GM23338 (cell line): ENCODE measurements at regions not wholly inside any gene's neighbourhood (a gene's known extent, or its start where the extent isn't known, plus 50 kb on each side); places are given as distances from the start of the nearest gene placed in this dataset.

Experiments used
- ATAC-seq: fragments of 200-7000 bp; cut with Tn5 transposase; 3 replicates; pipeline ENCODE4 v1.9.1; 2020
- DNase-seq: peaks from one replicate; pipeline ENCODE4 v3.0.0-alpha.2; 2015; ENCODE audit warnings: low spot score
- H2AFZ ChIP-seq: fragments of 200-600 bp; sonication (generic); 2 replicates; pipeline ENCODE4 v1.8.0; 2016; ENCODE audit warnings: antibody characterized with exemption, mild to moderate bottlenecking, moderate library complexity
- H3F3A ChIP-seq: fragments of 200-600 bp; sonication (generic); replicated peaks from 2 replicates; pipeline ENCODE4 v1.8.0; 2017; ENCODE audit warnings: antibody characterized with exemption, mixed run types, low read depth
- H3K27ac ChIP-seq: fragments of 200-600 bp; sonication (generic); 2 replicates; pipeline ENCODE4 v1.6.1; 2016; ENCODE audit warnings: low read depth
- H3K27me3 ChIP-seq: fragments of 200-600 bp; sonication (generic); 2 replicates; pipeline ENCODE4 v1.8.0; 2016; ENCODE audit warnings: mild to moderate bottlenecking, mixed run types, moderate library complexity; ENCODE audit not compliant: insufficient read depth
- H3K36me3 ChIP-seq: fragments of 200-600 bp; sonication (generic); 2 replicates; pipeline ENCODE4 v1.8.0; 2016; ENCODE audit warnings: mild to moderate bottlenecking; ENCODE audit not compliant: insufficient read depth
- H3K4me1 ChIP-seq: fragments of 200-600 bp; sonication (generic); 2 replicates; pipeline ENCODE4 v1.8.0; 2016; ENCODE audit warnings: mild to moderate bottlenecking, moderate library complexity; ENCODE audit not compliant: insufficient read depth
- H3K4me2 ChIP-seq: fragments of 200-600 bp; sonication (generic); 2 replicates; pipeline ENCODE4 v1.7.1; 2017; ENCODE audit warnings: mixed run types
- H3K4me3 ChIP-seq: fragments of 200-600 bp; sonication (generic); 2 replicates; pipeline ENCODE4 v1.6.1; 2016; ENCODE audit warnings: mixed run types
- H3K79me2 ChIP-seq: fragments of 200-600 bp; sonication (generic); replicated peaks from 2 replicates; pipeline ENCODE4 v1.8.0; 2017; ENCODE audit warnings: mild to moderate bottlenecking; ENCODE audit not compliant: insufficient read depth
- H3K9me2 ChIP-seq: fragments of 200-600 bp; sonication (generic); 2 replicates; pipeline ENCODE4 v1.8.0; 2017; ENCODE audit not compliant: insufficient read depth
- H4K20me1 ChIP-seq: fragments of 200-600 bp; sonication (generic); replicated peaks from 2 replicates; pipeline ENCODE4 v1.8.0; 2017; ENCODE audit warnings: mild to moderate bottlenecking; ENCODE audit not compliant: insufficient read depth
- H3K27ac Mint-ChIP-seq: 2 replicates; pipeline ENCODE4 v1.8.0; 2020; ENCODE audit warnings: inconsistent platforms, mild to moderate bottlenecking, moderate library complexity, mixed read lengths
- H3K27me3 Mint-ChIP-seq: 3 replicates; pipeline ENCODE4 v1.8.0; 2022; ENCODE audit warnings: low read depth, mild to moderate bottlenecking, moderate library complexity, mixed read lengths, inconsistent platforms; ENCODE audit not compliant: insufficient read depth, poor library complexity
- H3K36me3 Mint-ChIP-seq: 3 replicates; pipeline ENCODE4 v1.8.0; 2021; ENCODE audit warnings: low read depth, mild to moderate bottlenecking, inconsistent platforms, moderate library complexity, mixed read lengths
- H3K4me1 Mint-ChIP-seq: 3 replicates; pipeline ENCODE4 v1.8.0; 2020; ENCODE audit warnings: mild to moderate bottlenecking, inconsistent platforms, mixed read lengths
- H3K4me3 Mint-ChIP-seq: 3 replicates; pipeline ENCODE4 v1.8.0; 2021; ENCODE audit warnings: moderate library complexity, mild to moderate bottlenecking, inconsistent platforms, mixed read lengths
- H3K9me3 Mint-ChIP-seq: 3 replicates; pipeline ENCODE4 v1.8.0; 2020; ENCODE audit warnings: moderate library complexity, mild to moderate bottlenecking, inconsistent platforms, mixed read lengths
- CREB1 ChIP-seq: fragments of 250-450 bp; sonication (Bioruptor Pico); IDR thresholded peaks from 2 replicates; pipeline ENCODE4 v1.5.0; 2020; ENCODE audit warnings: low read depth, mild to moderate bottlenecking, moderate library complexity
- EZH2 ChIP-seq: fragments of 200-600 bp; sonication (generic); IDR thresholded peaks from one replicate; pipeline ENCODE4 v1.8.0; 2017; ENCODE audit warnings: antibody characterized with exemption, mild to moderate bottlenecking, low read depth; ENCODE audit not compliant: unreplicated experiment
- EZH2phosphoT487 ChIP-seq: fragments of 200-600 bp; sonication (generic); IDR thresholded peaks from one replicate; pipeline ENCODE4 v1.8.1; 2018; ENCODE audit warnings: antibody characterized with exemption; ENCODE audit not compliant: unreplicated experiment
- JUNB ChIP-seq: IDR thresholded peaks from one replicate; pipeline ENCODE4 v1.6.1; 2016; ENCODE audit warnings: antibody characterized with exemption; ENCODE audit not compliant: unreplicated experiment
- NANOG ChIP-seq: IDR thresholded peaks from 2 replicates; pipeline ENCODE4 v1.6.1; 2016; ENCODE audit warnings: antibody characterized with exemption, borderline replicate concordance
- POLR2AphosphoS5 ChIP-seq: IDR thresholded peaks from 2 replicates; pipeline ENCODE4 v1.6.1; 2016; ENCODE audit warnings: antibody characterized with exemption, low read depth
- STAT1 ChIP-seq: IDR thresholded peaks from one replicate; pipeline ENCODE4 v1.6.1; 2016; ENCODE audit warnings: antibody characterized with exemption; ENCODE audit not compliant: unreplicated experiment
- ZNF114 ChIP-seq: fragments of 250-450 bp; sonication (Bioruptor Pico); IDR thresholded peaks from 2 replicates; pipeline ENCODE4 v1.5.0; 2020; ENCODE audit warnings: mild to moderate bottlenecking, moderate library complexity
- ZNF331 ChIP-seq: fragments of 250-450 bp; sonication (Bioruptor Pico); IDR thresholded peaks from 2 replicates; pipeline ENCODE4 v1.5.0; 2020; ENCODE audit warnings: low read depth, mild to moderate bottlenecking, moderate library complexity
- TF ChIP-seq, protein P1 (sequence below): IDR thresholded peaks from one replicate; pipeline ENCODE4 v1.6.1; 2018; ENCODE audit warnings: antibody characterized with exemption; ENCODE audit not compliant: unreplicated experiment
- TF ChIP-seq, protein P2 (sequence below): fragments of 250-450 bp; sonication (Bioruptor Pico); IDR thresholded peaks from 2 replicates; pipeline ENCODE4 v1.5.0; 2020; ENCODE audit warnings: mild to moderate bottlenecking, moderate library complexity
- TF ChIP-seq, protein P3 (sequence below): IDR thresholded peaks from 2 replicates; pipeline ENCODE4 v1.6.1; 2016; ENCODE audit warnings: antibody characterized with exemption
- TF ChIP-seq, protein P4 (sequence below), 2 experiments: fragments of 200-600 bp in 1 of 2; sonication (generic) in 1 of 2; conservative IDR thresholded peaks; 2 replicates each; pipeline versions ENCODE4 v1.5.1 to v1.6.1; 2016 to 2017; ENCODE audit warnings: antibody characterized with exemption in 2 of 2, low read depth in 2 of 2, mild to moderate bottlenecking in 2 of 2, moderate library complexity in 1 of 2

DNA sequence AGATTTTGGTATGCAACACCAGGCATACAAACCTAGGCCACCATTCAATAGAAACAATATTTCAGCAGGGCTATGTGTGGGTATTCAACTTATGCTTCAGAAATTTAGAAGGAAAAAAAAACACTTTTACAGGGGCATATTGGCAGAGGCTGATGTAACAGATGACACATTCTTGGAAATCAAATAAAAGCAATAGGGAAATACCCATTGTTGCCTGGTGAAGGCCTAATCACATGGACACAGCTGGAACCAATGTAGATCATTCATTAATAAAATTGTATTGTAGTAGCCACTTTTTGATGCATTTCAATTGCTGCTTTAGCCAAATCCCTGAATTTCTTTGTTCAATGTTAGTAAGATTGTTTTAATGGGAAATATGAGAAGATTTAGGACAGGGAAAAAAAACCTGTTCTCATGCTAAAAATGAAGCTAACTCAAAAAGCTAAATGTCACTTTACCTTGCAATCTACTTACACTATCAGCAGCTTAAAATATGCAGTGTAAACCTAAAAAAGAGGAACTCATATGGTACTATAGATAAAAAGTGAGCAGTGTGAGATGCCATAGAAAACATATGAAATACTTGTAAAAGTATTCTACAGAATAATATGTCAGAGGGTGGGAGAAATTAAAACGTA is 289.4 kb downstream of the ZEB2 start:
- Histone ChIP-seq H3K27me3 (no peaks in the 10 kb centered on the region), H3K79me2 (no peaks in the 10 kb centered on the region), H2AFZ (no peak overlapping the region), H3F3A (no peaks in the 10 kb centered on the region), H3K27ac (no peak overlapping the region), H3K36me3 (no peaks in the 10 kb centered on the region), H3K4me1 (peaks cover 42% of the 10 kb centered on the region), H3K9me2 (no peaks in the 10 kb centered on the region), H3K4me3 (no peak overlapping the region), H3K4me2 (no peak overlapping the region), H4K20me1 (no peaks in the 10 kb centered on the region)
- Mint-ChIP-seq H3K4me1 (peaks cover 53% of the 10 kb centered on the region), H3K36me3 (no peaks in the 10 kb centered on the region), H3K9me3 (no peaks in the 10 kb centered on the region), H3K27me3 (no peaks in the 10 kb centered on the region), H3K4me3 (no peak overlapping the region), H3K27ac (peak overlapping the region; percentile 86)
- TF ChIP-seq EZH2phosphoT487 (no peak), CREB1 (no peak), JUNB (no peak), EZH2 (no peak), STAT1 (no peak), NANOG (no peak), ZNF331 (no peak), ZNF114 (CRISPR knock-in tag) (no peak), POLR2AphosphoS5 (no peak)
- TF ChIP-seq, protein P1, sequence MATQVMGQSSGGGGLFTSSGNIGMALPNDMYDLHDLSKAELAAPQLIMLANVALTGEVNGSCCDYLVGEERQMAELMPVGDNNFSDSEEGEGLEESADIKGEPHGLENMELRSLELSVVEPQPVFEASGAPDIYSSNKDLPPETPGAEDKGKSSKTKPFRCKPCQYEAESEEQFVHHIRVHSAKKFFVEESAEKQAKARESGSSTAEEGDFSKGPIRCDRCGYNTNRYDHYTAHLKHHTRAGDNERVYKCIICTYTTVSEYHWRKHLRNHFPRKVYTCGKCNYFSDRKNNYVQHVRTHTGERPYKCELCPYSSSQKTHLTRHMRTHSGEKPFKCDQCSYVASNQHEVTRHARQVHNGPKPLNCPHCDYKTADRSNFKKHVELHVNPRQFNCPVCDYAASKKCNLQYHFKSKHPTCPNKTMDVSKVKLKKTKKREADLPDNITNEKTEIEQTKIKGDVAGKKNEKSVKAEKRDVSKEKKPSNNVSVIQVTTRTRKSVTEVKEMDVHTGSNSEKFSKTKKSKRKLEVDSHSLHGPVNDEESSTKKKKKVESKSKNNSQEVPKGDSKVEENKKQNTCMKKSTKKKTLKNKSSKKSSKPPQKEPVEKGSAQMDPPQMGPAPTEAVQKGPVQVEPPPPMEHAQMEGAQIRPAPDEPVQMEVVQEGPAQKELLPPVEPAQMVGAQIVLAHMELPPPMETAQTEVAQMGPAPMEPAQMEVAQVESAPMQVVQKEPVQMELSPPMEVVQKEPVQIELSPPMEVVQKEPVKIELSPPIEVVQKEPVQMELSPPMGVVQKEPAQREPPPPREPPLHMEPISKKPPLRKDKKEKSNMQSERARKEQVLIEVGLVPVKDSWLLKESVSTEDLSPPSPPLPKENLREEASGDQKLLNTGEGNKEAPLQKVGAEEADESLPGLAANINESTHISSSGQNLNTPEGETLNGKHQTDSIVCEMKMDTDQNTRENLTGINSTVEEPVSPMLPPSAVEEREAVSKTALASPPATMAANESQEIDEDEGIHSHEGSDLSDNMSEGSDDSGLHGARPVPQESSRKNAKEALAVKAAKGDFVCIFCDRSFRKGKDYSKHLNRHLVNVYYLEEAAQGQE = no peak
- TF ChIP-seq, protein P2, sequence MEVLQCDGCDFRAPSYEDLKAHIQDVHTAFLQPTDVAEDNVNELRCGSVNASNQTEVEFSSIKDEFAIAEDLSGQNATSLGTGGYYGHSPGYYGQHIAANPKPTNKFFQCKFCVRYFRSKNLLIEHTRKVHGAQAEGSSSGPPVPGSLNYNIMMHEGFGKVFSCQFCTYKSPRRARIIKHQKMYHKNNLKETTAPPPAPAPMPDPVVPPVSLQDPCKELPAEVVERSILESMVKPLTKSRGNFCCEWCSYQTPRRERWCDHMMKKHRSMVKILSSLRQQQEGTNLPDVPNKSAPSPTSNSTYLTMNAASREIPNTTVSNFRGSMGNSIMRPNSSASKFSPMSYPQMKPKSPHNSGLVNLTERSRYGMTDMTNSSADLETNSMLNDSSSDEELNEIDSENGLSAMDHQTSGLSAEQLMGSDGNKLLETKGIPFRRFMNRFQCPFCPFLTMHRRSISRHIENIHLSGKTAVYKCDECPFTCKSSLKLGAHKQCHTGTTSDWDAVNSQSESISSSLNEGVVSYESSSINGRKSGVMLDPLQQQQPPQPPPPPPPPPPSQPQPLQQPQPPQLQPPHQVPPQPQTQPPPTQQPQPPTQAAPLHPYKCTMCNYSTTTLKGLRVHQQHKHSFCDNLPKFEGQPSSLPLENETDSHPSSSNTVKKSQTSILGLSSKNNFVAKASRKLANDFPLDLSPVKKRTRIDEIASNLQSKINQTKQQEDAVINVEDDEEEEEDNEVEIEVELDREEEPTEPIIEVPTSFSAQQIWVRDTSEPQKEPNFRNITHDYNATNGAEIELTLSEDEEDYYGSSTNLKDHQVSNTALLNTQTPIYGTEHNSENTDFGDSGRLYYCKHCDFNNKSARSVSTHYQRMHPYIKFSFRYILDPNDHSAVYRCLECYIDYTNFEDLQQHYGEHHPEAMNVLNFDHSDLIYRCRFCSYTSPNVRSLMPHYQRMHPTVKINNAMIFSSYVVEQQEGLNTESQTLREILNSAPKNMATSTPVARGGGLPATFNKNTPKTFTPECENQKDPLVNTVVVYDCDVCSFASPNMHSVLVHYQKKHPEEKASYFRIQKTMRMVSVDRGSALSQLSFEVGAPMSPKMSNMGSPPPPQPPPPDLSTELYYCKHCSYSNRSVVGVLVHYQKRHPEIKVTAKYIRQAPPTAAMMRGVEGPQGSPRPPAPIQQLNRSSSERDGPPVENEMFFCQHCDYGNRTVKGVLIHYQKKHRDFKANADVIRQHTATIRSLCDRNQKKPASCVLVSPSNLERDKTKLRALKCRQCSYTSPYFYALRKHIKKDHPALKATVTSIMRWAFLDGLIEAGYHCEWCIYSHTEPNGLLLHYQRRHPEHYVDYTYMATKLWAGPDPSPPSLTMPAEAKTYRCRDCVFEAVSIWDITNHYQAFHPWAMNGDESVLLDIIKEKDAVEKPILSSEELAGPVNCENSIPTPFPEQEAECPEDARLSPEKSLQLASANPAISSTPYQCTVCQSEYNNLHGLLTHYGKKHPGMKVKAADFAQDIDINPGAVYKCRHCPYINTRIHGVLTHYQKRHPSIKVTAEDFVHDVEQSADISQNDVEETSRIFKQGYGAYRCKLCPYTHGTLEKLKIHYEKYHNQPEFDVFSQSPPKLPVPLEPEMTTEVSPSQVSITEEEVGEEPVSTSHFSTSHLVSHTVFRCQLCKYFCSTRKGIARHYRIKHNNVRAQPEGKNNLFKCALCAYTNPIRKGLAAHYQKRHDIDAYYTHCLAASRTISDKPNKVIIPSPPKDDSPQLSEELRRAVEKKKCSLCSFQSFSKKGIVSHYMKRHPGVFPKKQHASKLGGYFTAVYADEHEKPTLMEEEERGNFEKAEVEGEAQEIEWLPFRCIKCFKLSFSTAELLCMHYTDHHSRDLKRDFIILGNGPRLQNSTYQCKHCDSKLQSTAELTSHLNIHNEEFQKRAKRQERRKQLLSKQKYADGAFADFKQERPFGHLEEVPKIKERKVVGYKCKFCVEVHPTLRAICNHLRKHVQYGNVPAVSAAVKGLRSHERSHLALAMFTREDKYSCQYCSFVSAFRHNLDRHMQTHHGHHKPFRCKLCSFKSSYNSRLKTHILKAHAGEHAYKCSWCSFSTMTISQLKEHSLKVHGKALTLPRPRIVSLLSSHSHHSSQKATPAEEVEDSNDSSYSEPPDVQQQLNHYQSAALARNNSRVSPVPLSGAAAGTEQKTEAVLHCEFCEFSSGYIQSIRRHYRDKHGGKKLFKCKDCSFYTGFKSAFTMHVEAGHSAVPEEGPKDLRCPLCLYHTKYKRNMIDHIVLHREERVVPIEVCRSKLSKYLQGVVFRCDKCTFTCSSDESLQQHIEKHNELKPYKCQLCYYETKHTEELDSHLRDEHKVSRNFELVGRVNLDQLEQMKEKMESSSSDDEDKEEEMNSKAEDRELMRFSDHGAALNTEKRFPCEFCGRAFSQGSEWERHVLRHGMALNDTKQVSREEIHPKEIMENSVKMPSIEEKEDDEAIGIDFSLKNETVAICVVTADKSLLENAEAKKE (CRISPR knock-in tag) = no peak
- TF ChIP-seq, protein P3, sequence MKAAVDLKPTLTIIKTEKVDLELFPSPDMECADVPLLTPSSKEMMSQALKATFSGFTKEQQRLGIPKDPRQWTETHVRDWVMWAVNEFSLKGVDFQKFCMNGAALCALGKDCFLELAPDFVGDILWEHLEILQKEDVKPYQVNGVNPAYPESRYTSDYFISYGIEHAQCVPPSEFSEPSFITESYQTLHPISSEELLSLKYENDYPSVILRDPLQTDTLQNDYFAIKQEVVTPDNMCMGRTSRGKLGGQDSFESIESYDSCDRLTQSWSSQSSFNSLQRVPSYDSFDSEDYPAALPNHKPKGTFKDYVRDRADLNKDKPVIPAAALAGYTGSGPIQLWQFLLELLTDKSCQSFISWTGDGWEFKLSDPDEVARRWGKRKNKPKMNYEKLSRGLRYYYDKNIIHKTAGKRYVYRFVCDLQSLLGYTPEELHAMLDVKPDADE = no peak
- TF ChIP-seq, protein P4, sequence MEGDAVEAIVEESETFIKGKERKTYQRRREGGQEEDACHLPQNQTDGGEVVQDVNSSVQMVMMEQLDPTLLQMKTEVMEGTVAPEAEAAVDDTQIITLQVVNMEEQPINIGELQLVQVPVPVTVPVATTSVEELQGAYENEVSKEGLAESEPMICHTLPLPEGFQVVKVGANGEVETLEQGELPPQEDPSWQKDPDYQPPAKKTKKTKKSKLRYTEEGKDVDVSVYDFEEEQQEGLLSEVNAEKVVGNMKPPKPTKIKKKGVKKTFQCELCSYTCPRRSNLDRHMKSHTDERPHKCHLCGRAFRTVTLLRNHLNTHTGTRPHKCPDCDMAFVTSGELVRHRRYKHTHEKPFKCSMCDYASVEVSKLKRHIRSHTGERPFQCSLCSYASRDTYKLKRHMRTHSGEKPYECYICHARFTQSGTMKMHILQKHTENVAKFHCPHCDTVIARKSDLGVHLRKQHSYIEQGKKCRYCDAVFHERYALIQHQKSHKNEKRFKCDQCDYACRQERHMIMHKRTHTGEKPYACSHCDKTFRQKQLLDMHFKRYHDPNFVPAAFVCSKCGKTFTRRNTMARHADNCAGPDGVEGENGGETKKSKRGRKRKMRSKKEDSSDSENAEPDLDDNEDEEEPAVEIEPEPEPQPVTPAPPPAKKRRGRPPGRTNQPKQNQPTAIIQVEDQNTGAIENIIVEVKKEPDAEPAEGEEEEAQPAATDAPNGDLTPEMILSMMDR (conservative IDR thresholded peaks at IDR 0.05; ENCODE audit: low read depth in 2 of 2) = no peak
- no peak for DNase-seq
- ATAC-seq = no peak
